ENCODE measurements at regions not wholly inside any gene's neighbourhood (a gene's known extent, or its start where the extent isn't known, plus 50 kb on each side); places are given as distances from the start of the nearest gene placed in this dataset.

DNA sequence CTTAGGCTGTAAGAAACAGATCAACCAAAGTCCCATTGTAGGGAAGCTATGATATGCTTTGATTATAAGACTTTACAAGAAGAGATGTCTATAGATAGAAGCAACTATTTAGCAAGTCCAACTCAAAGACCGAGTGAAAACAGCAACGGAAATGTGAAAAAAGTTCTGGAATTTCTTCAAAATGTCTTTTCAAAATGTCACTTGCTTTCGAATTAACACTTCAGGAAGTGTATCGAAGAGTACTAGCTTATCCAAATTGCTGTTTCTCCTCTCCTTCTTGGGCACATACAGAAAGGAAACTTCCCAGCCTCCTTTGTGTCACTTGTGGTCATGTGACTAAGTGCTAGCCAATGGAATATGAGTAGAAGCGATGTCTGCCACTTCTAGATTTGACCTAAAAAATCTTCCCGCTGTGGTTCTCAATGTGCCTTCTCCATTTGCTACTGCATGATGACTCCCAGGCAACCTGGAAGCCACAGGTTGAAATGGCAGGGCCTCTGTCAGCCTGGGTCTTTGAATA, 89.9 kb downstream of the TSEN15 start:
- DNase-seq (ENCODE audit: low read depth in 2 of 2) = no peak

DNA sequence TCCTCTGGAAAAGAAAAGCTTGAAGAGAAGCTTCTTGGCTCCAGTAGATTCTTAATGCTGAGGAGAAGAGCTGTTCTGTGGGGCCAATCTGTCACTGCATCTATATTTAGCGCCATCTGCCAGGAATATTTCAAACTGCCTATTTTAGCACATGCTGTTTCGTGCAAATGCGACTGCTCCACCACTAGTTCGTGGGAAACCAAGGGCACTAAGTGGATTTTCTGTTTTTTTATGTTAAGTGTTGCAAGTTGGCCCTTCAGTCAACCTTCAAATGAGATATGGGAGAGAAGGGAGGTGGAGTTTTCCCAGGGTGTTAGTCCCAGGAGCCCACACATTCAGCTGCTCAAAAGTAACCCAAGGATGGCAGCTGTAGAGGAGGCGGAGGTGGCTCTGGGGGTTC, 91.9 kb downstream of the TSEN15 start:
- no peak for DNase-seq (ENCODE audit: low read depth in 2 of 2)

DNA sequence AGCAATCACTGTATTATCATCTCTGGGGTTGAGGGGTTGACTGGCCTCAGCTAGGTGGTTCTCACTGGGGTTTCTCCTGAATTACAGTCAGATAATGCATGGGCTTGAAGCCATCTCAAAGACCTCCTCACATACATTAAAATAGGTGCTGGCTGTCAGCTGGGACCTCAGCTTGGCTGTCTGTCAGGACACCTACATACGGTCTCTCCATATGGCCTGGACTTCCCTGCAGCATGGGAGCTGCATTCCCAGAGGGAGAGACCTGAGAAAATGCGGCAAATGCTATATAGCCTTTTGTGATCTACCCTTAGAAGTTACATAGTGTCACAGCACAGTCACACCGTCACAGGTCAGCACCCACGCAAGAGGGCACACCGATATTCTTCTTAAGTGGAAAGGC, 93.6 kb downstream of the TSEN15 start:
- DNase-seq (ENCODE audit: low read depth in 2 of 2) = no peak

DNA sequence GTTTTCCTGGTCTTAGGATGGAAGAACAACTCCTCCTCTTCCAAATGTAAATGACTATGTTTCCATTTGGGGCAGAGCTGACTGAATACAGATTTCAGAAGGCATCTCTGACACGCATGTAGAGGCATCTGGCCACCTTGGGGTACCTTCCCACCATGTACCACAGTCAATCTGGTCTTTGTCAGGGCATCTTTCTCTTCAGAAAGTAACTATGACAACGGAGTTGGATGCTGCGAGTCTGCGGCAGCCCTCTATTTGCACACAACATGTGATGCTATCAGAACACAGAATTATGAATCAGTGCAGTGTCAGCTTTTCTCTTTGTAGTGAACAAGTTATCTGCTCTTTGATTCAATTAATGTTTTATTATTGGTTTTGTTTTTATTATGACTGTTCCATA, 94.7 kb downstream of the TSEN15 start:
- no peak for DNase-seq (ENCODE audit: low read depth in 2 of 2)

DNA sequence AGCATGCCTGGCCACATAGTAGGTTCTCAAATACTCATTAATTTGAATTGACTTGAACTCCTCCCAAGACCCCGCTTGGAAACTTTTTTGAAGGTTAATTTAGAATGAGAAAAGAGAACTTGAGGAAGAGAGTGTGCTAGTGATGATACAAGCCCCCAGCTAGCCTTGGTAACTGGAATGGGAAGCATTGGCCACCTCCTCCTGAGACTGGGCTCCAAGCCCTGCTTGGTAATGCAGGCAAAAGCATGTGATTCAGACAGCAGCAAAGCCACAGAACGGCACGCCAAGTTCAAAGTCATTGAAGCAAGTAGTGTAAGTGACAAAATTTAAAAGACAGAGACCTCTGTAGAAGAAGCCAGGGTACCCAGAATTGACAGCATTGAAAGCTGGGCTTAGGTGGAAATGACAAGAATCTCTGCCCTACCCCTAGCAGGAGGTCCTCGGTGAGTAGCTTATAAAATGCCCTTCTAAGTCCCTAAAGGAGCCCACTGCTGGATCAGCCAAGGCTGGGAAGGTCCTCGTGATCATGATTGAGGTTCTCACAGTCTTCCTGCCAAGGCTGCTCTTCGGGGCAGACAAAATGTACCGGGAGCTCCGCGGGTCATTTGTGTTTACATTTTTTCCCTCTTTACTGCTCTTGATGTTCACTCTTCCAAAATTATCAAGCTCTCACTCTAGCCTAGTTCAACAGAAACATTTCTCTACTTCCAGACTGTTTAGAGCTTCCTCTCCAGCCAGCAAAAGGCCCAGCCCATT, 99.4 kb downstream of the TSEN15 start:
- no peak for DNase-seq (ENCODE audit: low read depth in 2 of 2)

DNA sequence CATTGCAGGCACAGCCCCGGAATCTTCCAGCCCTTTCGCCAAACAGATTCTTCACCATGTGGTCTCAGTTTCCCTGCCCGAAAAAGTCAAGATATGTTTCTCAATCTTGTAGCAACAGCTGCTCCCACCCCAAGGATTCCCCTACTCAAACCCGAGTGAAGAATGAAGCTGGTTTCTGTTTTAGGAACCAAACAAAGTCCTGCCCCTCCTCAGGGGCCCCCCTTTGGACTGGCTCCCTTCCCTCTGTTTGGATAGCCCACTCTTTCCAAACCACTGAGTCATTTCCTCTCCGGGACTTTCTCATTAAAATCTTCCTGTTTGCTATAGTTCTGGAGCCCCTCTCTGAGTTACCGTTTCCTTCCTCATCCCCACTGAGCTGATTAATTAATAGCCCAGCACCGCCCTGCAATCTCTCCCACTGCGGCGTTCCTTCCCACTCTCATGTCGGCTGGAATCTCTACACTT, 100.9 kb downstream of the TSEN15 start:
- peak; percentile 56 to 65 for DNase-seq (ENCODE audit: low read depth in 2 of 2)

DNA sequence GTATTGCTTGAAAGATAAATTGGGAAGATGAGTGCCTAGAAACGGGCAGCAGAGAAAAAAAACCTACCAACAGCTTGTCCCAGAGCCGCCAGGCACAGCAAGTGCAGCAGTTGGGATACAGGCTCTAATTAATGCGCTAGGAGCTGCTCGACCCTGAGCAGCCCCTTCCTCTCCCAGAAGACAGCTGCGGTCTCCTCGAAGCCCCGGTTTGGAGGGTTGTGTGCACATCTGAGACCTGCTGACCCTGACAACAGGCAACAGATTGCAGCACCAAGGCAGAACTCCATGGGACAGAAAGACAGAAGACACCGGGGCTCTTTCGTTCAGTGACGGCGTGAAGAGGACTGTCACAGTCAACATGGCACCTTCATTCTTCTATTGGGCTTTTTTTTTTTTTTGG, 101.4 kb downstream of the TSEN15 start:
- no peak for DNase-seq (ENCODE audit: low read depth in 2 of 2)

DNA sequence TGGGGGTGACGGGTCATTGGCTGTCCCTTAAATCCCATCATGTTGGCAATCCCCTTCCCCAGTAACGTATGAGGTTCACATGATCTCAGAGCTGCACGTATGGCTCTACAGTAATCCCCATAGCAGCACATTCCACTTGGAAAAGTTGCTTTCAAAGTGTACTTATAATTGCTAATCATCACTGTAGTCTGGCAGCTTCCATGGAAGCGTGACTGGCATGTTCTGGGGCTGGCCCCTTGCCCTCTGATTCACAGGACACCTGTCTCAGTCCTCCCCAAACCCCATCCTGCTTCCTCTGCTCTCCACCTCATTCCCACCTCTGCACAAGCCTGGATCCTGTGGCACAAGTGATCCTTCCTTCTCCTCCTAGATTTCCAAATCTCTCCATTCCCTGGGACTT, 102.2 kb downstream of the TSEN15 start:
- DNase-seq (ENCODE audit: low read depth in 2 of 2) = no peak

DNA sequence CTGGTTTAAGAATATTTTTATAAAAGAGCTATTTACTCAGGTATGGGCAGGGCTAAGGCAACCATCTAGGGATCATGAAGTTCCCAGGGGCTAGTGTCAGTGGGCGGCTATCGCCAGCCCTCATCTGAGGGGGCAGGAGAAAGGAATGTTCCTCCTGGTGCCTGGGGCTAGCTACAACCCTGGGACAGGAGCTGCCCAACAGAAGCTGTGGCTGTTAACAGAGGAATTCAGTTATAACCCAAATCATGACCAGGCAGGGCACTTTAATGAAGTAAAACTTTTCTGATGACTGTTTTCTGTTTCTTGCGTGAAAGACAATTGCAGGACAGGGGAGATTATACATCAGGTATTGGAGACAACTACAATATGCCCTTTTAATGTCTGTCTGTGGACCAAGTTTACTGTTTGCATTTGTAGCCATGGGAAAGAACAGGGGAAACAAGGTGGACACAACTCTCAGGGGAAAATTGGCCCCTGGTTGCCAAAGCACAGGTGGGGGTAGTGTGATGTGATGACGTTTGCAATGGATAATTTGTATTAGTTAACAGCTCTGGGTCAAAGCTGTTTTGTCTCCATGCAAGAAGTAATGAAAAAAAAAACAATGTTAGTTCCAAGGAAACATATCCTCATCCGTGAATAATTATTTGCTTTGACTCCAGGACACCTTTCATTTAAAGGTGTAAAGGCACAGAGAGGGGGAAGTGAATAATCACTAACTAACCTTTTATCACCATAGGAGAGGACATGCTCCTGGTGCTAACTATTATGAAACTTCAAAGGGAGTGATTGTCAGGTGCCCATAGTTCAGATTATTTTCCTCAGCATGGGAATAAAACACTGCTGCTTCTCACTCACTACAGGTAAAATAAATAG, 105.2 kb downstream of the TSEN15 start:
- no peak for DNase-seq (ENCODE audit: low read depth in 2 of 2)

DNA sequence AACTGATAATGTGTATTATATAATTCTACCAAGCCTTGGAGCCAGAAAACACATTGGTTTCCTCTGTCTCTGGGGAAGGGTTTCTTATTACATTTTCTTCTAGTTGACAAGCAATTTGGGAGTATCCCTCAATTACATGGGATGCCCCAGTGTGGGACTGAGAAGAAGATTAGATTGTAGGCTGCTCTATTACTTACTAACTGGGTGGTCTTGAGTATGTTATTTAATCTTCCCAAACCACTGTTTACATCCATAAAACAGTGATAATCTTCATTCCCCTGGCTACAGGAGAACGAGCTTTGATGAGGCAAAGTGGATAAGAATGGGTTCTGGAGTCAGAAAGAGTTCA, 105.8 kb downstream of the TSEN15 start:
- no peak for DNase-seq (ENCODE audit: low read depth in 2 of 2)

DNA sequence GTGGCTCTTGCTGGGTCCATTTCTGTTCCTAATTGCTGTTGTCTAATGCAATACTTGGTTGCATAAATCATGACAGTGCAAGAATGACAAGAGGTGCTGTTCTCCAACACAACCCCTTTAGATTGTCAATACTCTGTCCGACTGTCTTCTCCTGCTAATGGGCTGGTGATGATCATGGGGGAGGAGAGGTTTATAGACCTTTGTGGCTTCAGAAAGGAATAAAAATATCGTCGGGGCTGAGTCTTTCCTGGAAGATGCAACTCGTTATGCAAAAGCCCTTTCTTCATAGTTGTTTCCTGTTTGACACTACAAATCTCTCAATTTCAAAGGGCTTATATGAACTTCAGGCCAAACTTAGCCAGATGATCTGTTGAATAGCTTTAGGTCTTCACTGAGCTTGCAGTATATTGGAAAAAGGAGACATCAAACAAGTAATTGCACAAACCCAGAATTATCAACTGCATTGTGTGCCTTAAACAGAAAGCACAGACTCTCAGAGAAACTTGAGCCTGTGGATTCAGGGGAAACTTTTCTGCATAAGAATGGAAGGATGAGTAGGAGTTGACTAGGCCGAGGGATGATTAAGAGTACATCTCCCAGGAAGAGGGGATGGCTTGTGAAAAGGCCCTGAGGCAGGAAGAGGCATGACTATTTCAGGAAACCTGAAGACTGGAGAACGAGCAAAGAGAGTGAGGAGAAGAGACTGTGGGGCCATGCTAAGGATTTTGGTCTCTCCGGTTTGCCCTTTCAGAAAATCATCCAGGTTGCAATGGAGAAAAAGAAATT, 107.6 kb downstream of the TSEN15 start:
- DNase-seq (ENCODE audit: low read depth in 2 of 2) = no peak

DNA sequence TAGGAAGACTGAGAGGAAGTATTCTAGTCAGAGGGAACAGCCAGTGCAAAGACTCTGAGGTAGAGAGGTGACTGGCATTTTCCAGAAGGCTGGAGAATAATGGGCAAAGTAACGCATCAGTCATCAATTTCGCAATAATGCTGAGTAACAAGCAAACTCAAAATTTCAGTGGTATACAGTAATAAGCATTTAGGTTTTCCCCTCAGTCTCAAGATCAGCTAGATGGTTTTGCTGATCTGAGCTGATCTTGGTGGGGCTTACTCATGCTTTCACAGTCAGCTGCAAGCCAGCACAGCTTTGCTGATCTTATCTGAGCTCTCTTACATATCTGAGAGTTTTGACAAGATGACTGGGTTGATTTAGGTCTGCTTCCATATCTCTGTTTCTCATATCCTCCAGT, 108.7 kb downstream of the TSEN15 start:
- DNase-seq (ENCODE audit: low read depth in 2 of 2) = no peak

DNA sequence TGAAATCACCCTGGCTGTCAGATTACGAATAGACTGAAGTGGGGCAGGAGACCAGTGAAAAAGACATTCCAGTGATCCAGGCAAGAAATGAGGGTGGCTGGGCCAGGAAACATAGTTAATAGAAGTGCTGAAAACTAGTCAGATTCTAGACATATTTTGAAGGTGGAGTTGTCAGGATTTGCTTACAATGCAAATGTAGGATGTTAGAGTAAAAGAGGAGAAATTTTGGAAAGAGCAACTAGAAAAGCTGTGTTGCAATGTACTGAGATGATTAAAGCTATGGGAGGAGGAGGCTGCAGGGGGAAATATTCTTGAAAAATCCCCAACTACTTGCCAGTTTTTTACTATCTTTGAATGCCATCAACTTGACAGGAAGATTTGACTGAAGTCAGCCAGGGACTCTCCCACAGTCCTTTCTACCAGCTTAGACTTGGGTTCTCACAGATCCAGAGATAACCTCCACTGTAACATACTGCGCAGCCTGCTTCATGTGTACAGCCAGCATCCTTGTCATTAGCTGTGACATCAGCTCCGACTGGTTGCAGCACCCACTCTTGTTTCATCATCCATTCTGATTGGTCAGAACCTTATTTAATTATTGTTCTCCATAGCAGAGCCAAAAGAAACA, 109.7 kb downstream of the TSEN15 start:
- DNase-seq (ENCODE audit: low read depth in 2 of 2) = peak; percentile 62 to 64

DNA sequence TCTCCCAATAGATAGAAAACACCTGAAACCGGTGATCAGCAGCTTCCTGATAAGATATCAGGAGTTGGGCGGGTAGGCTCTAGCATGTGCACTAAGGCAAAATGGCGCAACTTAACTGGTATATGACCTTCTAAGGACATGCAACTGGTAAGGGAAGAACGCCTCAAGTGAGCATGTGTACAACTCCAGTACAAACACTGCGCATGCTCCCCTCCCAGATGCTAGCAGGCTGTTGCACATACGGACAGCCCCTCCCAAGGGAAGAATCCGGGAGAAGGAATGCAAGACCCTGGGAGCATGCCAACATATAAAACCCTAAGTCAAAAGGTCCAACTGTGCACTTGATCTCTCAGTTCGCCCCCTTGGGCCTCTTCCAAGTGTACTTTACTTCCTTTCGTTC, 110.8 kb downstream of the TSEN15 start:
- DNase-seq (ENCODE audit: low read depth in 2 of 2) = no peak

DNA sequence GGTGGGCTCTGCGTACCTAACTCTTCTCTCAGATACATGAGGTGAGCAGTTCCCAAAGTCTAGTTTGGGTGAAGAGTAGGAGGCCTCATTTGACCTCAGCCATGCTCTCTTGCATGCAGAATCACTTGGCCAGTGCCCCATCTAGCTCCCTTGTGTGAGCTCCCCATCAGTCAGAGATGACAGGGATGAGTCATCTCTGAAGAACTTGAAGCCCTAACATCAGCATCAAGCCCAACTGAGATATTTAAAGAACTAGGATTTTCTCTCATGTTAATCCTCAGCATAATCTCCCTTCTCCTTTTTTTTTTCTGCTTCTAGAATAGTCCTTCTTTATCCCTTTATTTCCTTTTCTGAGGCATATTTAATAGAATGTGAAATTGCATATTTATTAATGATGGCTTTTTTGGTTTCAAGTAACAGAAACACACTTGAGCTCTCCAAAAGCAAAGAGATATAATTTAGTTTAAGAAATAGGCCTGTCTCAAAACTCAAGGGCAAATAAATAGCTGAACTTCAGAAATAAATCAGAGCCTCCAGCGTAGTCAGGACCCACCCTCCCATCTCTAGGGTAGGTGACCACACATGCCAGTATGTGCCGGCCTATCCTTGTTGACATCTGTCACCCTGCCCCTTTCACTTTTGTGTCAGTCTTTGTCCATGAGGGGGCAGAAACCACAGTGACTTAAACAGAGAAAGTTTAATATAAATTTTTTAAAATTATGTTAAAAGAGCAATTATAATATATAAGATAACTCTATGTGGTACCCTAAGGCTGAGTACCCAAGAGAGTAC, 112.3 kb downstream of the TSEN15 start:
- peak; percentile 69 to 74 for DNase-seq (ENCODE audit: low read depth in 2 of 2)

DNA sequence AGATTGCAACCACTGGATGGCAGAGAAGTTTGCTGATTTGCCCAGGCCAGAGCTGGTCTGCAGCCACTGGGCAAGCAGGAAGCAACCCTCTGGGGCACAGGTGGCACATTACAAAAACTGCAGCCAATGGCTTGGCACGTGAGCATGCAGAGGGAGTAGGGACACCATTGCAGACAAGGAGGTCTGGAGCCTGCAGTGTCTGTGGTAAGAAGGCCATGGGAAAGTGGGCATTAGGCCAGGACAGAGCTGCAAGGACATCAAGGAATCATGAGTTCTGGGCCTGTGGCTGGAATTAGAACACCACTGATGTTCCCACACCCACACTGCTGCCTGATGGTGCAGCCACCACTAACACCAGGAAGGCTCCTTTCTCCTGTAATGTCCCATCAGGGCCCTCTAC, 113.0 kb downstream of the TSEN15 start:
- DNase-seq (ENCODE audit: low read depth in 2 of 2) = no peak

DNA sequence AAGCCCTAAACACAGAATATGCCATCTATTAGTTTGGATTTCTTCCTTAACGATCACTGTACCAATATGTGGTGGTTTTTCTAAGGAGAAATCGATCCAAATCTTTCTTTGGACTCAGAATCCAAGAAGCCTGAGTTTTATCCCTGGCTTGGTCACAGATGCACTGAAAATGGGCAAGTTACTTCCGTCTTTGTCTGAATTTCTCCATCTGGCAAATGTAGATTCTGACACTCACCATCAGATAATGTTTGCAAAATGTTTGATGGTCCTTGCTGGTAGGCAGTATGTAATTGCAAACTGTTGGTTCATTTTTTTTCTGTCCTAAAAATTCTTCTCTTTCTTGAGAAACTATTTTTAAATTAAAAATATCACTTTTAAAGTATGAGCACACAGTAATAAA, 115.0 kb downstream of the TSEN15 start:
- DNase-seq (ENCODE audit: low read depth in 2 of 2) = no peak

DNA sequence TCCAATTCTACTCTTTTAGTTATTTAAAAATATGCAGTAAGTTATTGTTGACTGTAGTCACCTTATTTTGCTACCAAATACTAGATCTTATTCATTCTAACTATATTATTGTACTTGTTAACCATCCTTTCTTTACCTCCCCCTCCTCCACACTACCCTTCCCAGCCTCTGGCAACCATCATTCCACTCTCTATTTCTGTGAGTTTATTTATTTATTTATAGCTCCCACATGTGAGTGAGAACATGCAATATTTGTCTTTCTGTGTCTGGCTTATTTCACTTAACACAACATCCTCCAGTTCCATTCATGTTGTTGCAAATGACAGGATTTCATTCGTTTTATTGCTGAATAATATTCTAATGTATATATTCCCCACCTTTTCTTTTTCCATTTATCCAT, 115.8 kb downstream of the TSEN15 start:
- no peak for DNase-seq (ENCODE audit: low read depth in 2 of 2)

DNA sequence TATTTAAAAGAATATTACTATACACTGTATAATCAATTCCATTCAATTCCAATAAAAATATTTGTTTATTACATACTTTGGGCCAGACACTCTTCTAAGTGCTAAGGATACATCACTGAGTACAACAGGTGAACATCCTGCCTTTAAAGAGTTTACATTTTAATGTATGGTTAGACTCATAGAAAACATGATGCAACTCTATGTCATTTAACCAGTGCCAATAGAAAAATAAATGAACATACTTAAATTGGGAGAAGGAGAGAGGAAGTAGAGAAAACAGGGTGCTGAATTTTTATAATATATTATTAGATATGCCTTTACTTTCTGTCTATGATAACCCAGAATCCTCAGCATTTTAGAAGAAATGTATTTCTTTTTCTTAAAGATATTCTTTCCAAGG, 119.2 kb downstream of the TSEN15 start:
- no peak for DNase-seq (ENCODE audit: low read depth in 2 of 2)

DNA sequence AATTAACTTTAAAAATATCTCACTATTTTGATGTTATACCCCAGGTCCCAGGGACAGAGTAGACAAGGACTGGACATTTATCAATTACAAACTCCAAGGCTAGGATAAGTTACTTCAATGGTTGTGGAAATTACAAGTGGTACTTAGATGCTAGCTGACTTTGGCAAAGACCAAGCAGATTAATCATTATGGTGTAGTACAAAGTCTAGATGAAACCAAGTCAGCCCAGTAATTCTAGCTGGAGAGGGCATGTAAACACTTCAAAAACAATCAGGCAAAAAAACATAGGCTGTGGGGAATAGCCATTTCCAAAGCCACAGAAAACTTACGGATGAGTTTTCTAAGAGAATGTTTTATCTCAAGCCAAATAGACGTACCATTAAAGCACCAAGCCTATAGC, 124.5 kb downstream of the TSEN15 start:
- no peak for DNase-seq (ENCODE audit: low read depth in 2 of 2)

DNA sequence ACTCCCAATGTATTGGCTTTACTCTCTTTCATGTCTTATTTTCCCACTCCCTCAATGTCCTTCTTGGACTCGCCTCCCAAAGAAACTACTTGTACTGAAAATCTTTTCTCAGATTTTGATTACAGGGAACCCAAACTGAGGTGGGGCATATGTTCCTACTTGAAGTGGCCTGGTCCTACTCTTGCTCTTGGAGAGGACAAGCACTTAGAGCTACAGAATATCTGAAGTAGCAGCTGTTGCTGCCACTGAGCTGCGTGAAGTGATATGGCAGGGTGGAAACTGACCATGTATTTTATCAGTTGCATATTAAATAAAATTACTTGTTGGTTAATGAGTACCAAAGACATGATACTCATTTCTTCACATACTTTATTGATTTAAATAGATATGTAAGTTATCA, 129.5 kb downstream of the TSEN15 start:
- no peak for DNase-seq (ENCODE audit: low read depth in 2 of 2)

Measured in fibroblast of skin of left quadriceps (primary cell).